Pancreas (tissue), 10 donors: ENCODE measurements at regions not wholly inside any gene's neighbourhood (a gene's known extent, or its start where the extent isn't known, plus 50 kb on each side); places are given as distances from the start of the nearest gene placed in this dataset.
"Not testable (repeated sequence)": the region's sequence is repeated elsewhere in the genome, so short reads cannot be mapped to it uniquely, and the experiment has no call there.

Source experiments
- ATAC-seq, 4 donors: fragments of 200-7000 bp; cut with Tn5 transposase; one replicate each; pipeline versions ENCODE4 v1.8.0 to v1.9.1; 2020; ENCODE audit warnings: mild to moderate bottlenecking in 4 of 4, moderate library complexity in 4 of 4
- DNase-seq, 6 donors: peaks; one replicate each; pipeline ENCODE4 v3.0.0-alpha.2; 2020
- FAIRE-seq: peaks from 2 replicates; lab custom pipeline; 2012; peaks lifted over from hg19 to GRCh38; lab: Jason Lieb, UNC
- H3K27ac ChIP-seq, 4 donors: fragments of 200-600 bp; sonication (generic); 1 replicate in 3 of 4; 2 replicates in 1 of 4; pipeline versions ENCODE4 v1.5.0 to v1.8.0; 2020
- H3K27me3 ChIP-seq, 4 donors: fragments of 200-600 bp; one replicate each; pipeline ENCODE4 v1.8.0; 2021
- H3K36me3 ChIP-seq, 3 donors: fragments of 200-600 bp; sonication (generic) in 1 of 3; one replicate each; pipeline versions ENCODE4 v1.5.0 to v1.8.0; 2020 to 2021
- H3K4me1 ChIP-seq, 3 donors: fragments of 200-600 bp; one replicate each; pipeline ENCODE4 v1.8.0; 2021
- H3K4me3 ChIP-seq, 4 donors: fragments of 200-600 bp; sonication (generic) in 2 of 4; one replicate each; pipeline versions ENCODE4 v1.5.0 to v1.8.0; 2020 to 2021
- H3K9me3 ChIP-seq, 4 donors: fragments of 200-600 bp; one replicate each; pipeline ENCODE4 v1.8.0; 2021
- WGBS, 2 donors: extraction: QIAGEN DNeasy Blood & Tissue Kit; methylation state at CpG; one replicate each; pipeline ENCODE4 v1.1.7; 2013; 5-methylcytosine and 5-hydroxymethylcytosine counted together
- intact Hi-C, 3 donors: fragments of 100-400 bp; cut with DNase I; formaldehyde crosslinking; loops; one replicate each; pipeline versions ENCODE4 v1.11.1 to v1.14.2; 2022
- TF ChIP-seq, protein P1 (sequence below), 4 donors: fragments of 200-600 bp; sonication (generic) in 3 of 4; IDR thresholded peaks; one replicate each; pipeline versions ENCODE4 v1.5.0 to v1.8.0; 2021; ENCODE audit warnings: antibody characterized with exemption in 4 of 4
- donor health status: healthy with polysubstance abuse.
- donor health status: DM: no; HTN: no; CAD: no; lungs with moderate emphysema.
- donor health status: DM: no; HTN: no; CAD: no.
- donor health status: control.
- donor health status: control.
- donor health status: Bipolar disorder and iron deficiency.
- donor health status: DM: yes; HTN: yes; CAD: no.
- donor health status: DM: no; HTN: no; CAD: no.
- donor health status: DM: no; HTN: no; CAD: no.
- donor health status: DM: yes; HTN: yes; CAD: no.

DNA sequence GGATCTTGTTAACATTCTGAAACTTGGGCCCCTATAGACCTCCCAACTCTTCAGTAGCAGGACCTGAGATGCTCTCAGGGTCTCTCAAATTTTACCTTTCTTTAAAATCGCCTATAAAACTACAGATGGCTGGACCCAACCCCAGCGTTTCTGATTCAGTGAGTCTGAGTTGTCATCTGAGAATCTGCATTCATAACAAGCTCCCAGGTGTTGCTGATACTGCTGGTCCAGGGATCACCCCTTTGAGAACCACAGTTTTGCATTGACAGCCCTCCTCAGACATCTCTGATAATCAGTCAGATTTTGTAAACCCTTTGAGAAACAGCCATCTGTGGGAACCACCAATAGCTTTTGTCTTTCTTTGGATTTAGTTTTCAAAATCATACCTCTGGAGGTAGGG lies 315.8 kb downstream of the CYRIA start:
- intact Hi-C loops, result no loop called here
- ATAC-seq, result no peak
- Histone ChIP-seq H3K4me1 (no peaks in the 10 kb centered on the region), H3K27ac (no peak overlapping the region), H3K36me3 (no peaks in the 10 kb centered on the region), H3K27me3 (no peaks in the 10 kb centered on the region), H3K9me3 (no peaks in the 10 kb centered on the region), H3K4me3 (no peak overlapping the region)
- 17 to 22% methylated on average over 2 of the region's 2 CpGs for WGBS, 2 donors
- no peak for DNase-seq
- no peak for FAIRE-seq
- TF ChIP-seq, protein P1, sequence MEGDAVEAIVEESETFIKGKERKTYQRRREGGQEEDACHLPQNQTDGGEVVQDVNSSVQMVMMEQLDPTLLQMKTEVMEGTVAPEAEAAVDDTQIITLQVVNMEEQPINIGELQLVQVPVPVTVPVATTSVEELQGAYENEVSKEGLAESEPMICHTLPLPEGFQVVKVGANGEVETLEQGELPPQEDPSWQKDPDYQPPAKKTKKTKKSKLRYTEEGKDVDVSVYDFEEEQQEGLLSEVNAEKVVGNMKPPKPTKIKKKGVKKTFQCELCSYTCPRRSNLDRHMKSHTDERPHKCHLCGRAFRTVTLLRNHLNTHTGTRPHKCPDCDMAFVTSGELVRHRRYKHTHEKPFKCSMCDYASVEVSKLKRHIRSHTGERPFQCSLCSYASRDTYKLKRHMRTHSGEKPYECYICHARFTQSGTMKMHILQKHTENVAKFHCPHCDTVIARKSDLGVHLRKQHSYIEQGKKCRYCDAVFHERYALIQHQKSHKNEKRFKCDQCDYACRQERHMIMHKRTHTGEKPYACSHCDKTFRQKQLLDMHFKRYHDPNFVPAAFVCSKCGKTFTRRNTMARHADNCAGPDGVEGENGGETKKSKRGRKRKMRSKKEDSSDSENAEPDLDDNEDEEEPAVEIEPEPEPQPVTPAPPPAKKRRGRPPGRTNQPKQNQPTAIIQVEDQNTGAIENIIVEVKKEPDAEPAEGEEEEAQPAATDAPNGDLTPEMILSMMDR (IDR thresholded peaks at IDR 0.05), result no peak

DNA sequence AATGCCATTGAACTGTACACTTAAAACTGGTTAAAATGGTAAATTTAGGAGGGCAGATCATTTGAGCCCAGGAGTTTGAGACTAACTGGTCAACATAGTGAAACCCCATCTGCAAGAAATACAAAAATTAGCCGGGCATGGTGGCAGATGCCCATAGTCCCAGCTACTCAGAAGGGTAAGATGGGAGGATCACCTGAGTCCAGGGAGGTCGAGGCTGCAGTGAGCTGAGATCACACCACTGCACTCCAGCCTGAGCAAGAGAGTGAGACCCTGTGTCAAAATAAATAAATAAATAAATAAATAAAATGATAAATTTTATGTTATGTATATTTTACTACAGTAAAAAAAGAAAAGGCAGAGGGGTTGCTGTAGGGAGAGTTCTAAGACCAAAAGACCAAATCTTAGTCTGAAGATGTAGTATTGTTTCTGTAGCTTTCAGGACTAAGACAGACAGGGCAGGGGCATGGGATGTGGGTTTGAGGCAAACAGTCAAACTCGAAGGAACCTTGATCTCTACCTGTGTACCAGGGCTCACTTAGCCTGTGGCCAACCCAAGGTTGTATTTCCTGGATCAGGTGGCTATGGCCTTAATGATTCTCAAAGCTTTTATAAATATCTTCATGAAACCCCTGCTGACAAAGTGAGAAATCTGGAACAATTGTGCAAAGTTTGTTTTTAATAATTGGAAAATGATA lies 316.7 kb downstream of the CYRIA start:
- FAIRE-seq, result no peak
- DNase-seq, result no peak

DNA sequence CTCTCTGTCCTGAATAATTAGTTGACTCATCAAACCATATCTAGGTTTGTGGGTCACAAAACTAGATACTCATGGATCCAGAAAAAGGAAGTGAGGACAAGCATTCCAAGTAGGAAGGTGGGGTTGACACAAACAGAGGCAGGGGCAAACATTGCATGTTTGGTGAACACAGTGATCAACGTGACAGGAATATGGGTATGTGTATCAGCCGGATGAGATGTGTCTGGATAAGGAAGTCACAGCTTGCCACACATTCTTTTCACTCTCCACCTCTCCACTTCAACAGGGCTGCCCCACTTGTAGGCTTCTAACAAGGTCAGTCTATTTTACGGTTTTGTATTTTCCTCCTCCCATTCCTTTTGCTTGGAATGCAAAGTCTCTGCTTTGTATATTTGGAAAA lies 319.0 kb downstream of the CYRIA start:
- WGBS, 2 donors, result 49 to 50% methylated on average over 3 of the region's 3 CpGs
- ATAC-seq (no peak), DNase-seq (no peak), FAIRE-seq (no peak)
- Histone ChIP-seq H3K4me3 (no peak overlapping the region), H3K27me3 (peaks cover 0 to 4% (median 0%) of the 10 kb centered on the region in 4 donors), H3K9me3 (no peaks in the 10 kb centered on the region), H3K4me1 (no peaks in the 10 kb centered on the region), H3K36me3 (no peaks in the 10 kb centered on the region), H3K27ac (no peak overlapping the region)
- TF ChIP-seq, protein P1 (IDR thresholded peaks at IDR 0.05), result no peak
- intact Hi-C loops, result no loop called here

More for the DNA sequence above, 316.7 kb downstream of the CYRIA start:
- TF ChIP-seq, protein P1 (IDR thresholded peaks at IDR 0.05), result no peak
- WGBS, 2 donors, result 39 to 47% methylated on average over 3 of the region's 3 CpGs
- no peak overlapping the region for H3K4me3 ChIP-seq
- no peak overlapping the region for H3K27ac ChIP-seq
- ATAC-seq, result no peak
- no peaks in the 10 kb centered on the region for H3K36me3 ChIP-seq
- no peaks in the 10 kb centered on the region for H3K9me3 ChIP-seq
- intact Hi-C loops, result no loop called here
- peaks cover 0 to 4% (median 0%) of the 10 kb centered on the region in 4 donors for H3K27me3 ChIP-seq
- H3K4me1 ChIP-seq, result no peaks in the 10 kb centered on the region

DNA sequence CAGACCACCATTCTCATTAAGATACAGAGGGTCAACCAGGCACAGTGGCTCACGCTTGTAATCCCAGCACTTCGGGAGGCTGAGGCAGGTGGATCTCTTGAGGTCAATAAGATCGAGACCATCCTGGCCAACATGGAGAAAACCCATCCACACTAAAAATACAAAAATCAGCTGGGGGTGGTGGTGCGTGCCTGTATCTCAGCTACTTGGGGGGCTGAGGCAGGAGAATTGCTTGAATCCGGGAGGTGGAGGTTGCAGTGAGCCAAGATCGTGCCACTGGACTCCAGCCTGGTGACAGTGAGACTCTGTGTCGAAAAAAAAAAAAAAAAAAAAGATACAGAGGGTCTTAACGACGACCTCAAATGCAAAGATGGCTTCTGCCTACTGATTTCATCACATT lies 320.4 kb downstream of the CYRIA start:
- intact Hi-C loops, H3K4me1 ChIP-seq, H3K27ac ChIP-seq, H3K9me3 ChIP-seq, DNase-seq, H3K4me3 ChIP-seq, ATAC-seq, H3K36me3 ChIP-seq, H3K27me3 ChIP-seq, FAIRE-seq: not testable (repeated sequence)
- WGBS, 2 donors, result 72 to 78% methylated on average over 9 of the region's 9 CpGs

DNA sequence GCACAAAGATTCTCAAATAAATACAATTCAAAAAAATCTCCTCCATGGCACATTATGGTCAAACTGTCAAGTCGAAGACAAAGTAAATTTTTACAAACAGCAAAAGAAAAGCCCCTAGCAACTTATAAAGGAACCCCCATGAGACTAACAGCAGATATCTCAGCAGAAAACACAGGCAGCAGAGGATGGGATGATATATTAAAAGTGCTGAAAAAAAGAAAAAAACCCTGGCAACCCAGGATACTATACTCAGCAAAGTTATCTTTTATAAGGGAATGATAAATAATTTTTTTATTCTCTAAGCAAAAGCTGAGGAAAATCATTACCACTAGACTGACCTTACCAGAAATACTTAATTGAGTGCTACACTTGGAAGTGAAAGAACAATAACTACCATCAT lies 326.4 kb downstream of the CYRIA start:
- Histone ChIP-seq H3K9me3 (no peaks in the 10 kb centered on the region), H3K4me1 (no peaks in the 10 kb centered on the region), H3K27ac (no peak overlapping the region), H3K27me3 (peaks cover 0 to 3% (median 0%) of the 10 kb centered on the region in 4 donors), H3K36me3 (no peaks in the 10 kb centered on the region), H3K4me3 (no peak overlapping the region)
- FAIRE-seq (no peak), ATAC-seq (no peak), DNase-seq (no peak)
- WGBS, 2 donors, result 49 to 57% methylated on average over 1 of the region's 1 CpG
- TF ChIP-seq, protein P1 (IDR thresholded peaks at IDR 0.05), result no peak
- intact Hi-C loops, result no loop called here
